ENCODE measurements at regions not wholly inside any gene's neighbourhood (a gene's known extent, or its start where the extent isn't known, plus 50 kb on each side); places are given as distances from the start of the nearest gene placed in this dataset.

DNA sequence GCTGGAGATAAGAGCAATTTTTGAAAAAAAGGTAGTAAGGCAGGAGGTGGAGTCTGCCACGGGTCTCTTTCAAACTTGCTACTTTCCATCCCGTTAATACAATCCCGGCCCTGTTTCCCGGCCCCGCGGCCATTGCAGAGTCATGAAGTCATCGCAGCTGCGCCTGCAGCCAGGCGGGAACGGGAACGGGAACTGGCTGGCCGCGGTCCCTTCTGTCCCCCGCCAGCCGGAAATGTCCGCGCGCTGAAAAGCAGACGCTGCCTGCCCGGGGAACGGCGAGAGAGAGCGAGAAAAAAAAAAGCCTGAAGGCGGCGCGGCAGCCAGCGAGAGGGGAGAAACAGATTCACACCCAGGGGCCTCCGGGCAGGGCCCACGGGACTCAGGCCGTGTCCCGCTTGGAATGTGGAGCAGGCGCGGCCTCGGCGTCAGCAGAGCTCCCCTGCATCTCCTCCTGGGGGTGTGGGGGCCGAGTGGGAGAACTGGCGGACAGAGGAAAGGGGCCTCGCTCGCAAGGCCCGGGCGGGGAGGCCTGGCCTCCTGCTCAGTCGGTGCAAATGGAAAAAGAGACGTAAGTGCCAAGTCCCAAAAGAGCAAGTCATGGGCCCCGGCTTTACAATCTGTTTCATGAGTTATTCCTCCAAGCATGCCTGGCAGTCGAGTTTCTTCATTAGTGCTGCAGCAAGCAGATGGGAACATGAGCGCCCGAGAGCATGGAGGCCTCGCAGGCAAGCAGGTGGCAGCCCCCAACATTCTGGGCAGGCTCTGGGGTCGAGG is 201.2 kb upstream of the GAS1 start:
- TF ChIP-seq, protein P1, sequence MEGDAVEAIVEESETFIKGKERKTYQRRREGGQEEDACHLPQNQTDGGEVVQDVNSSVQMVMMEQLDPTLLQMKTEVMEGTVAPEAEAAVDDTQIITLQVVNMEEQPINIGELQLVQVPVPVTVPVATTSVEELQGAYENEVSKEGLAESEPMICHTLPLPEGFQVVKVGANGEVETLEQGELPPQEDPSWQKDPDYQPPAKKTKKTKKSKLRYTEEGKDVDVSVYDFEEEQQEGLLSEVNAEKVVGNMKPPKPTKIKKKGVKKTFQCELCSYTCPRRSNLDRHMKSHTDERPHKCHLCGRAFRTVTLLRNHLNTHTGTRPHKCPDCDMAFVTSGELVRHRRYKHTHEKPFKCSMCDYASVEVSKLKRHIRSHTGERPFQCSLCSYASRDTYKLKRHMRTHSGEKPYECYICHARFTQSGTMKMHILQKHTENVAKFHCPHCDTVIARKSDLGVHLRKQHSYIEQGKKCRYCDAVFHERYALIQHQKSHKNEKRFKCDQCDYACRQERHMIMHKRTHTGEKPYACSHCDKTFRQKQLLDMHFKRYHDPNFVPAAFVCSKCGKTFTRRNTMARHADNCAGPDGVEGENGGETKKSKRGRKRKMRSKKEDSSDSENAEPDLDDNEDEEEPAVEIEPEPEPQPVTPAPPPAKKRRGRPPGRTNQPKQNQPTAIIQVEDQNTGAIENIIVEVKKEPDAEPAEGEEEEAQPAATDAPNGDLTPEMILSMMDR (conservative IDR thresholded peaks at IDR 0.05) = no peak
- no peak for TF ChIP-seq EZH2 (IDR thresholded peaks at IDR 0.05; ENCODE audit: low read depth)
